IMR-90 (cell line): ENCODE measurements at regions not wholly inside any gene's neighbourhood (a gene's known extent, or its start where the extent isn't known, plus 50 kb on each side); places are given as distances from the start of the nearest gene placed in this dataset.

Source experiments
- ATAC-seq: fragments of 200-7000 bp; cut with Tn5 transposase; 2 replicates; pipeline ENCODE4 v1.9.1; 2020; ENCODE audit warnings: low read depth, mild to moderate bottlenecking, moderate library complexity
- BruUV-seq: library from RNA; stranded (reverse); fragments of 400-500 nt; replicated peaks from 2 replicates; lab custom pipeline; 2021; lab: Mats Ljungman, UMichigan
- CTCF ChIA-PET: fragments of 300-600 bp; formaldehyde crosslinking; extraction: SDS; loops from one replicate; lab custom pipeline; 2021; ENCODE audit warnings: antibody characterized with exemption; lab: Yijun Ruan, JAX
- POLR2A ChIA-PET: fragments of 300-600 bp; sonication (Branson Sonifier 250); formaldehyde crosslinking; loops from one replicate; lab custom pipeline; 2022; ENCODE audit warnings: antibody characterized with exemption; ENCODE audit not compliant: unreplicated experiment; lab: Charles Lee
- DNase-seq: peaks from one replicate; pipeline ENCODE4 v3.0.0; 2013
- H2AFZ ChIP-seq: replicated peaks from 2 replicates; pipeline ENCODE3; 2013; ENCODE audit warnings: low read length, mild to moderate bottlenecking; ENCODE audit not compliant: poor library complexity
- H2AK5ac ChIP-seq: 2 replicates; pipeline ENCODE4 v1.6.1; 2013; ENCODE audit warnings: low read depth, low read length, inconsistent platforms
- H2AK9ac ChIP-seq: replicated peaks from 2 replicates; pipeline ENCODE3; 2013; ENCODE audit warnings: mild to moderate bottlenecking, low read depth, low read length, moderate library complexity; ENCODE audit not compliant: poor library complexity
- H2BK120ac ChIP-seq: 2 replicates; pipeline ENCODE4 v1.6.1; 2013; ENCODE audit warnings: low read depth, low read length, inconsistent platforms
- H2BK15ac ChIP-seq: 3 replicates; pipeline ENCODE4 v1.6.1; 2013; ENCODE audit warnings: low read depth, low read length, inconsistent platforms
- H2BK20ac ChIP-seq: 2 replicates; pipeline ENCODE4 v1.6.1; 2013; ENCODE audit warnings: low read depth, mild to moderate bottlenecking, inconsistent platforms, low read length, moderate library complexity
- H2BK5ac ChIP-seq: 2 replicates; pipeline ENCODE4 v1.6.1; 2013; ENCODE audit warnings: mild to moderate bottlenecking, low read depth, low read length, inconsistent platforms; ENCODE audit not compliant: poor library complexity, severe bottlenecking
- H3K14ac ChIP-seq: replicated peaks from 2 replicates; pipeline ENCODE4 v1.6.1; 2013; ENCODE audit warnings: low read depth, low read length, inconsistent platforms
- H3K18ac ChIP-seq: 2 replicates; pipeline ENCODE4 v1.6.1; 2013; ENCODE audit warnings: low read depth, low read length, control low read depth
- H3K23ac ChIP-seq: 2 replicates; pipeline ENCODE4 v1.6.1; 2013; ENCODE audit warnings: low read depth, low read length, inconsistent platforms
- H3K27ac ChIP-seq: 2 replicates; pipeline ENCODE4 v1.5.1; 2013; ENCODE audit warnings: mild to moderate bottlenecking, control low read depth, low read length; ENCODE audit not compliant: insufficient read depth
- H3K27me3 ChIP-seq: 2 replicates; pipeline ENCODE4 v1.6.1; 2013; ENCODE audit warnings: low read length; ENCODE audit not compliant: control insufficient read depth, insufficient read depth
- H3K36me3 ChIP-seq: 2 replicates; pipeline ENCODE4 v1.6.1; 2013; ENCODE audit warnings: low read length, mixed read lengths; ENCODE audit not compliant: control insufficient read depth, insufficient read depth
- H3K4ac ChIP-seq: 2 replicates; pipeline ENCODE4 v1.6.1; 2013; ENCODE audit warnings: low read depth, low read length, inconsistent platforms
- H3K4me1 ChIP-seq: 2 replicates; pipeline ENCODE4 v1.6.1; 2013; ENCODE audit warnings: low read length, mixed read lengths; ENCODE audit not compliant: control insufficient read depth, insufficient read depth
- H3K4me2 ChIP-seq: 2 replicates; pipeline ENCODE4 v1.6.1; 2013; ENCODE audit warnings: low read depth, mild to moderate bottlenecking, control low read depth, low read length, moderate library complexity
- H3K4me3 ChIP-seq: 2 replicates; pipeline ENCODE4 v1.5.1; 2013; ENCODE audit warnings: low read depth, mild to moderate bottlenecking, control low read depth, low read length, moderate library complexity; ENCODE audit not compliant: insufficient read depth
- H3K56ac ChIP-seq: 2 replicates; pipeline ENCODE4 v1.6.1; 2013; ENCODE audit warnings: low read length, inconsistent platforms; ENCODE audit not compliant: insufficient read depth; ENCODE audit errors: extremely low read depth
- H3K79me1 ChIP-seq, 2 experiments: 2 replicates each; pipeline ENCODE4 v1.6.1; 2013; ENCODE audit warnings: low read length in 2 of 2, inconsistent platforms in 1 of 2, low read depth in 1 of 2
- H3K9ac ChIP-seq: 2 replicates; pipeline ENCODE4 v1.6.1; 2013; ENCODE audit warnings: low read depth, low read length, control low read depth
- H3K9me1 ChIP-seq: 2 replicates; pipeline ENCODE4 v1.6.1; 2013; ENCODE audit warnings: low read length, inconsistent platforms; ENCODE audit not compliant: insufficient read depth
- H3K9me3 ChIP-seq: 2 replicates; pipeline ENCODE4 v1.6.1; 2013; ENCODE audit warnings: low read length; ENCODE audit not compliant: control insufficient read depth, insufficient read depth
- H4K20me1 ChIP-seq: 2 replicates; pipeline ENCODE4 v1.6.1; 2013; ENCODE audit warnings: low read length, inconsistent platforms; ENCODE audit not compliant: insufficient read depth
- H4K5ac ChIP-seq: 2 replicates; pipeline ENCODE4 v1.6.1; 2013; ENCODE audit warnings: mild to moderate bottlenecking, low read depth, low read length, control low read depth
- H4K8ac ChIP-seq, 2 experiments: 2 replicates each; pipeline ENCODE4 v1.6.1; 2013; ENCODE audit warnings: low read depth in 2 of 2, low read length in 2 of 2, control low read depth in 1 of 2, inconsistent platforms in 1 of 2
- H4K91ac ChIP-seq: 2 replicates; pipeline ENCODE4 v1.6.1; 2013; ENCODE audit warnings: low read depth, low read length, inconsistent platforms; ENCODE audit not compliant: insufficient read depth
- BHLHE40 ChIP-seq: fragments of 150-350 bp; IDR thresholded peaks from 2 replicates; pipeline ENCODE4 v1.6.1; 2016; ENCODE audit warnings: mild to moderate bottlenecking, low read depth, low read length
- CEBPB ChIP-seq: IDR thresholded peaks from 2 replicates; pipeline ENCODE4 v1.6.1; 2012; ENCODE audit warnings: low read depth, low read length, improper control_type of control experiment
- CHD1 ChIP-seq: IDR thresholded peaks from 2 replicates; pipeline ENCODE4 v1.6.1; 2012; ENCODE audit warnings: low read depth, low read length, improper control_type of control experiment
- CTCF ChIP-seq: conservative IDR thresholded peaks from 2 replicates; pipeline ENCODE4 v1.5.1; 2012; ENCODE audit warnings: mild to moderate bottlenecking, low read depth, low read length, improper control_type of control experiment
- FOS ChIP-seq: fragments of 150-350 bp; IDR thresholded peaks from 2 replicates; pipeline ENCODE4 v1.6.1; 2016; ENCODE audit warnings: low read depth, low read length
- MAFK ChIP-seq: IDR thresholded peaks from 2 replicates; pipeline ENCODE4 v1.6.1; 2012; ENCODE audit warnings: low read depth, low read length, improper control_type of control experiment
- MAZ ChIP-seq: IDR thresholded peaks from 2 replicates; pipeline ENCODE4 v1.6.1; 2012; ENCODE audit warnings: low read depth, mild to moderate bottlenecking, low read length, improper control_type of control experiment, moderate library complexity, borderline replicate concordance
- MXI1 ChIP-seq: IDR thresholded peaks from 2 replicates; pipeline ENCODE4 v1.6.1; 2012; ENCODE audit warnings: low read depth, mild to moderate bottlenecking, low read length, moderate library complexity, borderline replicate concordance
- NFE2L2 ChIP-seq: fragments of 150-350 bp; IDR thresholded peaks from 2 replicates; pipeline ENCODE4 v1.6.1; 2016; ENCODE audit warnings: low read depth, mild to moderate bottlenecking, low read length
- POLR2A ChIP-seq: IDR thresholded peaks from 2 replicates; pipeline ENCODE4 v1.6.1; 2012; ENCODE audit warnings: mild to moderate bottlenecking, low read depth, low read length
- RAD21 ChIP-seq: IDR thresholded peaks from 2 replicates; pipeline ENCODE4 v1.6.1; 2012; ENCODE audit warnings: low read length, improper control_type of control experiment
- RCOR1 ChIP-seq: IDR thresholded peaks from 2 replicates; pipeline ENCODE4 v1.6.1; 2012; ENCODE audit warnings: mild to moderate bottlenecking, low read length, improper control_type of control experiment; ENCODE audit not compliant: insufficient replicate concordance
- RFX5 ChIP-seq: IDR thresholded peaks from 2 replicates; pipeline ENCODE4 v1.8.0; 2012; ENCODE audit warnings: low read depth, mild to moderate bottlenecking, low read length, moderate library complexity
- SMC3 ChIP-seq: fragments of 150-350 bp; IDR thresholded peaks from 2 replicates; pipeline ENCODE4 v1.6.1; 2016; ENCODE audit warnings: low read depth, mild to moderate bottlenecking, antibody characterized with exemption, low read length, moderate library complexity
- USF2 ChIP-seq: fragments of 150-350 bp; IDR thresholded peaks from 2 replicates; pipeline ENCODE4 v1.6.1; 2017; ENCODE audit warnings: mild to moderate bottlenecking, antibody characterized with exemption, low read length, low read depth
- WGBS, 2 experiments: methylation state at CpG; one replicate each; pipeline versions ENCODE4 v1.1.5 to v1.1.7; 2013; ENCODE audit warnings: missing lambda C conversion rate in 2 of 2; ENCODE audit not compliant: insufficient read length in 1 of 2; ENCODE audit errors: extremely low coverage in 2 of 2; 5-methylcytosine and 5-hydroxymethylcytosine counted together
- dilution Hi-C: fragments of 300-500 bp; cut with HindIII; formaldehyde crosslinking; loops from one replicate; pipeline ENCODE4 v1.14.3; 2018; ENCODE audit warnings: low sequenced_read_pairs; ENCODE audit not compliant: unreplicated experiment
- in situ Hi-C: fragments of 300-500 bp; cut with MboI; formaldehyde crosslinking; loops from 3 replicates; pipeline ENCODE4 v1.14.3; 2019; ENCODE audit warnings: low sequenced_read_pairs, inconsistent platforms, mixed read lengths
- intact Hi-C: fragments of 100-400 bp; cut with micrococcal nuclease; formaldehyde crosslinking; loops from 2 replicates; pipeline ENCODE4 v1.10.0; 2022
- TF ChIP-seq, protein P1 (sequence below): fragments of 150-350 bp; IDR thresholded peaks from 2 replicates; pipeline ENCODE4 v1.6.1; 2016; ENCODE audit warnings: low read depth, mild to moderate bottlenecking, low read length, moderate library complexity, borderline replicate concordance

- Histone ChIP-seq H2BK20ac (no peak overlapping the region), H3K9me3 (no peaks in the 10 kb centered on the region), H2BK120ac (no peak overlapping the region), H4K5ac (no peak overlapping the region), H4K91ac (no peak overlapping the region), H2AK9ac (no peak overlapping the region), H3K18ac (no peak overlapping the region), H4K20me1 (no peaks in the 10 kb centered on the region), H3K9me1 (no peaks in the 10 kb centered on the region; the same call in 1 of the 2 replicates), H3K14ac (no peak overlapping the region), H2BK15ac (no peak overlapping the region), H3K4ac (no peak overlapping the region), H3K23ac (no peak overlapping the region), H3K4me3 (no peak overlapping the region), H2AK5ac (no peak overlapping the region), H2AFZ (no peak overlapping the region), H3K9ac (no peak overlapping the region), H3K27ac (no peak overlapping the region), H3K79me1 (no peaks in the 10 kb centered on the region), H2BK5ac (no peak overlapping the region), H3K56ac (no peak overlapping the region), H3K27me3 (peaks cover 2% of the 10 kb centered on the region), H4K8ac (no peak overlapping the region), H3K36me3 (no peaks in the 10 kb centered on the region), H3K4me2 (no peak overlapping the region), H3K4me1 (no peaks in the 10 kb centered on the region)
- DNase-seq (no peak), ATAC-seq (no peak)
- BruUV-seq = no TSS peak
- dilution Hi-C loops (no loop called here), in situ Hi-C loops (no loop called here), intact Hi-C loops (no loop called here)
- no peak for TF ChIP-seq MAFK
- TF ChIP-seq RAD21 = no peak
- TF ChIP-seq SMC3 = no peak
- no peak for TF ChIP-seq NFE2L2
- TF ChIP-seq, protein P1, sequence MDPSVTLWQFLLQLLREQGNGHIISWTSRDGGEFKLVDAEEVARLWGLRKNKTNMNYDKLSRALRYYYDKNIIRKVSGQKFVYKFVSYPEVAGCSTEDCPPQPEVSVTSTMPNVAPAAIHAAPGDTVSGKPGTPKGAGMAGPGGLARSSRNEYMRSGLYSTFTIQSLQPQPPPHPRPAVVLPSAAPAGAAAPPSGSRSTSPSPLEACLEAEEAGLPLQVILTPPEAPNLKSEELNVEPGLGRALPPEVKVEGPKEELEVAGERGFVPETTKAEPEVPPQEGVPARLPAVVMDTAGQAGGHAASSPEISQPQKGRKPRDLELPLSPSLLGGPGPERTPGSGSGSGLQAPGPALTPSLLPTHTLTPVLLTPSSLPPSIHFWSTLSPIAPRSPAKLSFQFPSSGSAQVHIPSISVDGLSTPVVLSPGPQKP = no peak
- no peak for TF ChIP-seq CEBPB
- no peak for TF ChIP-seq BHLHE40
- no peak for TF ChIP-seq RCOR1
- no peak for TF ChIP-seq RFX5
- TF ChIP-seq FOS = no peak
- TF ChIP-seq POLR2A = no peak
- TF ChIP-seq USF2 = no peak
- no peak for TF ChIP-seq CHD1
- TF ChIP-seq MAZ = no peak
- TF ChIP-seq CTCF = no peak
- no peak for TF ChIP-seq MXI1
- WGBS, 2 experiments = 80% methylated on average over 1 of the region's 5 CpGs; no CpG with 5 or more reads in 1 of the 2 experiments
- ChIA-PET CTCF (no interaction called here), POLR2A (no interaction called here)
These were observed 137.9 kb upstream of the ARID2 start for GRCh38 chr12:45591635-45592034.
